ENCODE measurements at regions not wholly inside any gene's neighbourhood (a gene's known extent, or its start where the extent isn't known, plus 50 kb on each side); places are given as distances from the start of the nearest gene placed in this dataset.

GRCh38 chr9:683509-684021, 157.9 kb upstream of the DMRT1 start:
- TF ChIP-seq CTCF (IDR thresholded peaks at IDR 0.05; ENCODE audit: low read depth, low read length, missing input control) (no peak), TAF1 (conservative IDR thresholded peaks at IDR 0.05) (no peak), REST (IDR thresholded peaks at IDR 0.05) (no peak), GABPA (IDR thresholded peaks at IDR 0.05 in 1 of 2, conservative IDR thresholded peaks at IDR 0.05 in 1 of 2) (no peak), RXRA (IDR thresholded peaks at IDR 0.05) (no peak), MAX (IDR thresholded peaks at IDR 0.05) (no peak)
- TF ChIP-seq, protein P1, sequence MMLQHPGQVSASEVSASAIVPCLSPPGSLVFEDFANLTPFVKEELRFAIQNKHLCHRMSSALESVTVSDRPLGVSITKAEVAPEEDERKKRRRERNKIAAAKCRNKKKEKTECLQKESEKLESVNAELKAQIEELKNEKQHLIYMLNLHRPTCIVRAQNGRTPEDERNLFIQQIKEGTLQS (IDR thresholded peaks at IDR 0.05): no peak
